ENCODE measurements at regions not wholly inside any gene's neighbourhood (a gene's known extent, or its start where the extent isn't known, plus 50 kb on each side); places are given as distances from the start of the nearest gene placed in this dataset.

DNA sequence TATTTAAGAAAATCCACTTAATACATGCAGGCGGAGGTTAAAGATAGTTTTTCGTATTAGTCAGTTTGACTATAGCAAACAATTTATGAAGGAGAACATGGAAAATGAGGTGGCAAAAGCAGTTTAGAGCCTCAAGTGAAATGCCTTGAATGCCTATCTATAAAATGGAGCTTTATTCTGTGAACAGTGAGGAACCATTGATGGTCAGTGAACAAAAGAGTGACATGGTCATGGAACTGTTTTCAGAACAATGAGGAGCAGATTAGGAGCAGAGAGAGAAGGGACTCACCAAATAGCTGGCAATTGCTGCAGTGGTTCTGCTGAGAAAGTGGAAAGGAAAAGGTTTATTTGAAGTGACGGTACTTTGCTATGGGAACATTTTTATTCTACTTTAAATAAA lies 299.8 kb downstream of the DUSP10 start:
- TF ChIP-seq FOXK2 (IDR thresholded peaks at IDR 0.05) (no peak), FOXA1 (IDR thresholded peaks at IDR 0.05) (no peak), FOXM1 (IDR thresholded peaks at IDR 0.05; ENCODE audit: borderline replicate concordance) (no peak), ZNF384 (IDR thresholded peaks at IDR 0.05) (no peak), NFRKB (IDR thresholded peaks at IDR 0.05) (no peak), SUZ12 (IDR thresholded peaks at IDR 0.05) (no peak), L3MBTL2 (conservative IDR thresholded peaks at IDR 0.05) (no peak), SP1 (IDR thresholded peaks at IDR 0.05) (no peak), ARNT (IDR thresholded peaks at IDR 0.05) (no peak), BHLHE40 (IDR thresholded peaks at IDR 0.05; ENCODE audit: borderline replicate concordance) (no peak), TARDBP (IDR thresholded peaks at IDR 0.05) (no peak), LEF1 (IDR thresholded peaks at IDR 0.05; ENCODE audit: borderline replicate concordance) (no peak), ELF4 (IDR thresholded peaks at IDR 0.05) (no peak), HDGF (IDR thresholded peaks at IDR 0.05; ENCODE audit: borderline replicate concordance) (no peak)

Data from HEK293T (cell line).